ENCODE measurements at regions not wholly inside any gene's neighbourhood (a gene's known extent, or its start where the extent isn't known, plus 50 kb on each side); places are given as distances from the start of the nearest gene placed in this dataset.

DNA sequence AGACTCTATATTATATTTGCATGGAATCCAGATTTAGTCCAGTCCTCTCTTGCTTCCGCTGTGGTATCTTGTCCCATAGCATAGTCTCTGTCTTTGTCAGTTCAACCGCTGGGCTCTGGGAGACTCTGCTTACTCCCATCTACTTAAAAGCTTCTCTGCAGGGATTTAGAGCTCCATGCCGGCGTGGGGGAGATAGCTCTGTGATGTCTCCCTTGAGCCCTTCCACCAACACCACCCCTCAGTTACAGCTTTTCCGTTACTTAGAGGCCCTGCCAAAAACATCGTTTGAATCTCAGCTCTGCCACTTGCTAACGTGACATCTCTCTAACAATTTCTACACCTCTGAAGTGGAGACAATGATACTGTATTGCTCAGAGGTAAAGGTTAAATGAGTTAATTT is 306.1 kb upstream of the ZNF608 start:
- no peak for DNase-seq (ENCODE audit: low spot score in 2 of 2)
- no peak for TF ChIP-seq CTCF (IDR thresholded peaks at IDR 0.05)
- TF ChIP-seq POLR2A (IDR thresholded peaks at IDR 0.05) = no peak
- WGBS, 2 donors = 84 to 90% methylated on average over 7 of the region's 7 CpGs
- intact Hi-C loops (cut with DNase I; ENCODE audit: low total_unique reads) = no loop called here
- no peak overlapping the region for H3K4me3 ChIP-seq (ENCODE audit: low read depth, poor library complexity, severe bottlenecking)

DNA sequence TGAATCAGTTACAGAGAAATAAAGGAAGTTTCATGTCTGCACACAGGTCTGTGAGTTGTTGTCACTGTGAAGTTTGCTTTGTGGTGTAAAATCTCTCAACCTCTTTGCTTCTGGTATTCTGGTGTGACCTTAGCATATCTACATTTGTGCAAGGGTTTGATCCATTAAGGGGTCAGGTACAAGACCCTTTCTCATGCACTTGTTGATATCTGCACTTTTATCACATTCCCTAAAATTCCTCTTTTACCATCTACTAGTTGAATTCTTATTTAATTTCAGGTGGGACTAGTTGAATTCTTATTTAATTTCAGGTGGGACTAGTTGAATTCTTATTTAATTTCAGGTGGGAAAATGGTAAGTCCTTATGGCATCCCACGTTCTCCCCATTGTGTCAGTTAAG is 306.7 kb upstream of the ZNF608 start:
- TF ChIP-seq CTCF (IDR thresholded peaks at IDR 0.05) (no peak), POLR2A (IDR thresholded peaks at IDR 0.05) (no peak)
- H3K4me3 ChIP-seq (ENCODE audit: low read depth, poor library complexity, severe bottlenecking) = no peak overlapping the region
- intact Hi-C loops (cut with DNase I; ENCODE audit: low total_unique reads) = no loop called here
- 85 to 86% methylated on average over 1 of the region's 1 CpG for WGBS, 2 donors
- no peak for DNase-seq (ENCODE audit: low spot score in 2 of 2)

DNA sequence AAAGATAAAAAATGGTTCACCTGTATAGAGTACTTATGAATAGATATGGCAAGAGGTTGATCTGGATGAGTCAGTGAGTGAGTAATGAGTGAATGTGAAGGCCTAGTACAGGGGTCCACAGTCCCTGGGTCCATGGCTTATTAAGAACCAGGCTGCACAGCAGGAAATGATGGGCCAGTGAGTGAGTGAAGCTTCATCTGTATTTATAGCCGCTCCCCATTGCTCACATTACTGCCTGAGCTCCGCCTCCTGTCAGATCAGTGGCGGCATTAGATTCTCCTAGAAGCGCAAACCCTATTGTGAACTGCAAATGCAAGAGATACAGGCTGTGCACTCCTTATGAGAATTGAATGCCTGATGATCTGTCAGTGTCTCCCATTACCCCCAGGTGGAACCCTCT is 307.7 kb upstream of the ZNF608 start:
- 97 to 98% methylated on average over 4 of the region's 4 CpGs for WGBS, 2 donors

GRCh38 chr5:125056671-125057485 is 310.4 kb upstream of the ZNF608 start:
- H3K4me3 ChIP-seq (ENCODE audit: low read depth, poor library complexity, severe bottlenecking) = no peak overlapping the region
- WGBS, 2 donors = 55% methylated on average over 6 of the region's 6 CpGs
- no peak for DNase-seq (ENCODE audit: low spot score in 2 of 2)
- intact Hi-C loops (cut with DNase I; ENCODE audit: low total_unique reads) = no loop called here
- TF ChIP-seq POLR2A (IDR thresholded peaks at IDR 0.05) = no peak
- TF ChIP-seq CTCF (IDR thresholded peaks at IDR 0.05) = no peak

More for the DNA sequence above, 307.7 kb upstream of the ZNF608 start:
- H3K4me3 ChIP-seq (ENCODE audit: low read depth, poor library complexity, severe bottlenecking) = no peak overlapping the region
- DNase-seq (ENCODE audit: low spot score in 2 of 2) = no peak
- intact Hi-C loops (cut with DNase I; ENCODE audit: low total_unique reads) = no loop called here
- TF ChIP-seq POLR2A (IDR thresholded peaks at IDR 0.05) = no peak
- no peak for TF ChIP-seq CTCF (IDR thresholded peaks at IDR 0.05)

GRCh38 chr5:125057912-125058826 is 311.7 kb upstream of the ZNF608 start:
- no peak for DNase-seq (ENCODE audit: low spot score in 2 of 2)
- no peak overlapping the region for H3K4me3 ChIP-seq (ENCODE audit: low read depth, poor library complexity, severe bottlenecking)
- intact Hi-C loops (cut with DNase I; ENCODE audit: low total_unique reads) = no loop called here
- TF ChIP-seq CTCF (IDR thresholded peaks at IDR 0.05) = no peak
- no peak for TF ChIP-seq POLR2A (IDR thresholded peaks at IDR 0.05)
- WGBS, 2 donors = 36 to 38% methylated on average over 9 of the region's 9 CpGs

Measured in lower leg skin (tissue), 4 donors.